ENCODE measurements at regions not wholly inside any gene's neighbourhood (a gene's known extent, or its start where the extent isn't known, plus 50 kb on each side); places are given as distances from the start of the nearest gene placed in this dataset.
"Not testable (repeated sequence)": the region's sequence is repeated elsewhere in the genome, so short reads cannot be mapped to it uniquely, and the experiment has no call there.

DNA sequence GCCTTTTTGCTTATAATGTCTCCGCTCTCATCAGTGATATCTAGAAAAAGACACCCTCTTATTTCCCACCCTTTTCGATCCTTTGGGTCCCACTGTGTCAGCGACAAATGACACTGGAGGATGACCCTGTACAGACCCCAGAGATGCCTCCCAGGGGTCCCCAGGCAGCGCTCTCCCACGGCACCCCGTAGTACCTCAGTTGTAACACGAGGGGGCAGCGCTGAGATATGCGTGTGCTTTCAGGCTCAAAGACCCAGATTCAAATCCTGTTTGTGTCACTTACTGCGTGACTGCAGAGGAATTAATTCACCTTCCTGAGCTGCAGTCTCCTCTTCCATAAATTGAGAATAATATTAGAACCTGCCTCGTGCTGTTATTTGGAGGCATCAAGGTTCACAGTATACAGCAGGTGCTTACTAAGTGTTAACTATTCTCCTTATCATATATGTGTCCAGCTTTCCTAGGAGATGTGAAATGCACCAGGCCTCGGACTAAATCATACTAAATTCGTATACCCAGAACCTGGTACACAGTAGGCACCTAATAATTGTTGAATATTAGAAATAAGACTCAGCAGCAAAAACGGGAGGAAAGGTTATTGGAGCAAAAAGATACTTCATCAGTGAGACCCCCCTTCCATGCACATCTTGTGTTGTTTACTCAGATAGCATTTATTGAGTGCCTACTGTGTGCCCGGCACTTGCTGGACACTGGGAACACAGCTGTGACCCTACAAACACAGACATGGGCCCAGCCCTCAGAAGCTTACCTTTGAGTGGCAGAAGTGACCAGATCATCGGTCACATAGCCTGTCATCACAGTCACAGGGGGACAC lies 99.9 kb downstream of the PHETA1 start:
- Histone ChIP-seq H3K9ac (ENCODE audit: low read length) (no peak overlapping the region), H3K4me3 (ENCODE audit: low read length) (no peak overlapping the region), H3K36me3 (ENCODE audit: control insufficient read depth, insufficient read depth, low read length) (no peaks in the 10 kb centered on the region), H3K27me3 (ENCODE audit: control insufficient read depth, insufficient read depth, low read length) (peaks cover 4% of the 10 kb centered on the region), H3K27ac (ENCODE audit: low read depth, low read length) (no peak overlapping the region), H3K4me1 (ENCODE audit: control insufficient read depth, insufficient read depth, low read length) (no peaks in the 10 kb centered on the region)

DNA sequence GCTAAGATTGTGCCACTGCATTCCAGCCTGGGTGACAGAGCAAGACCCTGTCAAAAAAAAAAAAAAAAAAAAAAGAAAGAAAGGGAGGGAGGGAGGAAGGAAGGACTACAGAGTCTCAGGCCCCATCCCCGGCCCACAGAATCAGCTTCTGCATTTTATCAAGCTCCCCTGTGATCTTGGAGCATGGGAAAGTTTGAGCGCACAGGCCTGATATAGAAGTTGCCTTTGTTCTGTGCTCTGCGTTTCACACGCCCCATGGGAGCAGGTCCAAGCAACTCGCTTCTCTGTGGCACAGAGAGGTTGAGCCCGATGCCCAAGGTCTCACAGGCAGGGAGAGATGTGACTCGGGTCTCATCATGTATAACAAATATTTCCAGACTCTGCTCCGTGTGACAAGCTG lies 101.8 kb downstream of the PHETA1 start:
- no peak overlapping the region for H3K9ac ChIP-seq (ENCODE audit: low read length)
- H3K4me1 ChIP-seq (ENCODE audit: control insufficient read depth, insufficient read depth, low read length), result no peaks in the 10 kb centered on the region
- H3K27ac ChIP-seq (ENCODE audit: low read depth, low read length), result no peak overlapping the region
- H3K27me3 ChIP-seq (ENCODE audit: control insufficient read depth, insufficient read depth, low read length), result no peaks in the 10 kb centered on the region
- H3K36me3 ChIP-seq (ENCODE audit: control insufficient read depth, insufficient read depth, low read length), result no peaks in the 10 kb centered on the region
- no peak overlapping the region for H3K4me3 ChIP-seq (ENCODE audit: low read length)

GRCh38 chr12:111261911-111262676 lies 106.8 kb downstream of the PHETA1 start:
- Histone ChIP-seq H3K4me1 (ENCODE audit: control insufficient read depth, insufficient read depth, low read length) (no peaks in the 10 kb centered on the region), H3K4me3 (ENCODE audit: low read length) (no peak overlapping the region), H3K27ac (ENCODE audit: low read depth, low read length) (no peak overlapping the region), H3K27me3 (ENCODE audit: control insufficient read depth, insufficient read depth, low read length) (no peaks in the 10 kb centered on the region), H3K36me3 (ENCODE audit: control insufficient read depth, insufficient read depth, low read length) (no peaks in the 10 kb centered on the region), H3K9ac (ENCODE audit: low read length) (no peak overlapping the region)

DNA sequence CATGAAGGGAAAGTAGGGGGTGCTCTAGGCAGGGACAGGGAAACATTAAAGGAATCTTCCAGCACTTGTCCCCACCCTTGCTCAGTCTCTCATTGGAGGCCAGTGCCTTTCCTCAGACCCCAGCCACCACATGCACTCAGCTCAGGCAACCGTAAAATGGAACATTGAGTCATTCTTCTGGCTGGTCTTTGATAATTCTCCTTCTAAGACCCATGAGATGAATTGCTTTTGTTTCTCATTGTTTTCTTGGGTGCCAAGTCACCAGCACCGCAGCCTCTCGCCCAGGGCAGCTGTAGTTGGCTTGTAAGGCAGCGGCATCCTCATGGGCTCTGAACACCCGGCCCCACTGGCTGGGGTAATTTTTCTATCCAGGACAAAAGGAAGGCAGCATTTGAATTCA lies 108.2 kb downstream of the PHETA1 start:
- Histone ChIP-seq H3K27ac (ENCODE audit: low read depth, low read length) (no peak overlapping the region), H3K4me1 (ENCODE audit: control insufficient read depth, insufficient read depth, low read length) (no peaks in the 10 kb centered on the region)

GRCh38 chr12:111259231-111259630 lies 109.7 kb downstream of the PHETA1 start:
- Histone ChIP-seq H3K9ac (ENCODE audit: low read length) (no peak overlapping the region), H3K27ac (ENCODE audit: low read depth, low read length) (no peak overlapping the region), H3K36me3 (ENCODE audit: control insufficient read depth, insufficient read depth, low read length) (no peaks in the 10 kb centered on the region), H3K27me3 (ENCODE audit: control insufficient read depth, insufficient read depth, low read length) (peaks cover 1% of the 10 kb centered on the region), H3K4me1 (ENCODE audit: control insufficient read depth, insufficient read depth, low read length) (no peaks in the 10 kb centered on the region), H3K4me3 (ENCODE audit: low read length) (no peak overlapping the region)

More for the DNA sequence above, 108.2 kb downstream of the PHETA1 start:
- Histone ChIP-seq H3K36me3 (ENCODE audit: control insufficient read depth, insufficient read depth, low read length) (no peaks in the 10 kb centered on the region), H3K4me3 (ENCODE audit: low read length) (no peak overlapping the region), H3K9ac (ENCODE audit: low read length) (no peak overlapping the region), H3K27me3 (ENCODE audit: control insufficient read depth, insufficient read depth, low read length) (no peaks in the 10 kb centered on the region)

DNA sequence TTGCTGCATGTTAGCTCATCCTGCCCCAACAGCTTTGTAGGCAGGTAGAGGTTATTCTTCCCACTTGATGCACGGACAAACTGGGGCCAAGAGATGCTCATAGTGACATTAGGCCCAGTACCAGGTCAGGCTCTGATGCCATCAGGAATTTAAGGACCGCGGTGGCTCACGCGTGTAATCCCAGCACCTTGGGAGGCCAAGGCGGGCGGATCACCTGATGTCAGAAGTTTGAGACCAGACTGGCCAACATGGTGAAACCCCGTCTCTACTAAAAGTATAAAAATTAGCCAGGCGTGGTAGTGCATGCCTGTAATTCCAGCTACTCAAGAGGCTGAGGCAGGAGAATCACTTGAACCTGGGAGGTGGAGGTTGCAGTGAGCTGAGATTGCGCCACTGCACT lies 110.8 kb downstream of the PHETA1 start:
- H3K4me3 ChIP-seq (ENCODE audit: low read length); H3K4me1 ChIP-seq (ENCODE audit: control insufficient read depth, insufficient read depth, low read length); H3K27me3 ChIP-seq (ENCODE audit: control insufficient read depth, insufficient read depth, low read length); H3K9ac ChIP-seq (ENCODE audit: low read length); H3K36me3 ChIP-seq (ENCODE audit: control insufficient read depth, insufficient read depth, low read length); H3K27ac ChIP-seq (ENCODE audit: low read depth, low read length): not testable (repeated sequence)

- no peaks in the 10 kb centered on the region for H3K4me1 ChIP-seq (ENCODE audit: control insufficient read depth, insufficient read depth, low read length)
- no peaks in the 10 kb centered on the region for H3K36me3 ChIP-seq (ENCODE audit: control insufficient read depth, insufficient read depth, low read length)
- H3K27me3 ChIP-seq (ENCODE audit: control insufficient read depth, insufficient read depth, low read length), result peaks cover 2% of the 10 kb centered on the region
- no peak overlapping the region for H3K27ac ChIP-seq (ENCODE audit: low read depth, low read length)
- no peak overlapping the region for H3K4me3 ChIP-seq (ENCODE audit: low read length)
- no peak overlapping the region for H3K9ac ChIP-seq (ENCODE audit: low read length)
Observed at GRCh38 chr12:111257435-111257902, 111.4 kb downstream of the PHETA1 start.

DNA sequence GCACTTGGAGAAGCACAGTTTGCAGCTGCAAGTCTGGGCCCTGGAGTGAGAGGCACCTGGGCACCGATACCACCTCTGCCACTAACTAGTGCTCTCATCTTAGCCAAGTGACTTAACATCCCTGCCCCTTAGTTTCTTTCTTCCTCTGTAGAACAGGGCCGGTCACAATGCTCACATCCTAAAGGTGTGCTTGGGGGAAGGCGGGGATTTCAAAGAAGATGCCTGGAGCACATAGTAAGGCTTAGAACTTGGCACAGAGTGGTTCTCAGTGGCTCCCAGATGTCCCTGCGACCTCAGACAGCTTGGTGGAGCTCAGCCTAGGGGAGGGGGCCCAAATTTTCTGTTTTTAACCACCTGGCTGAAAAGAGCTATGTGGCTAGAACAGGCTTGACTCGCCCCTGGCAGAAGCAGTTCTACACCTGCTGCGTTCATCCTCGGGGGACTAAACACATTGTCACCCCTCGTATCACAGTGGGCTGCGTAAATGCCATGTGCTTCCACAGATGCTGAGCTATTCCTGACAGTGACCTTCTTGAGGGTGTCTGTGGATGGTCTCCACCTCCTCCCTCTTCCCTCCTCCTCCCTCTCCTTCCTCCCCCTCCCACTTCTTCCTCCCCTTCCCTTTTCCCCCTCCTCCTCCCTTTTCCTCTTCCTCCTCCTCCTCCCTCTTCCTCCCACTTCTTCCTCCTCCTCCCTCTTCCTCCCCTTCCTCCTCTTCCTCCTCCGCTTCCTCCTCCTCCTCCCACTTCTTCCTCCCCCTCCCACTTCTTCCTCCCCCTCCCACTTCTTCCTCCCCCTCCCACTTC lies 112.1 kb downstream of the PHETA1 start:
- Histone ChIP-seq H3K27ac (ENCODE audit: low read depth, low read length) (no peak overlapping the region), H3K9ac (ENCODE audit: low read length) (no peak overlapping the region), H3K36me3 (ENCODE audit: control insufficient read depth, insufficient read depth, low read length) (no peaks in the 10 kb centered on the region), H3K4me3 (ENCODE audit: low read length) (no peak overlapping the region), H3K4me1 (ENCODE audit: control insufficient read depth, insufficient read depth, low read length) (no peaks in the 10 kb centered on the region), H3K27me3 (ENCODE audit: control insufficient read depth, insufficient read depth, low read length) (peaks cover 2% of the 10 kb centered on the region)

DNA sequence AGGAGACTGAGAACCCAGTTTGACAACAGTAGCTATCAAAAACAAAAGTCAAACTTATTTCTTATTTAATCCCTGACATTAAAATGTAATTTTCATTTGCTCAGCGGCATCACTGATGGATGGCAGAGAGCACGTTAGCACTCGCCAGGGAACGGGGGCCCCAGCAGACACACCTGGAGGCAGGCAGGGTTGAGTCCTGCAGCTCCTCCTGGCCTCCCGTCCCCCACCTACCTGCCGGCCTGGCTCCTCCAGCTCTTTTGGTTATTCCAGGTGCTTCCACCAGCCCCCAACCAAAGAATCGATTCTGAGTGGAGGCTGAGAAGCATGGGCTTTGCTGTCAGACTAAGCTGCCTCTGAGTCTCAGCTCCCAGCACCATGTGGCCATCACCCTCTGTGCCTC lies 113.6 kb downstream of the PHETA1 start:
- Histone ChIP-seq H3K9ac (ENCODE audit: low read length) (no peak overlapping the region), H3K27me3 (ENCODE audit: control insufficient read depth, insufficient read depth, low read length) (peaks cover 2% of the 10 kb centered on the region), H3K27ac (ENCODE audit: low read depth, low read length) (no peak overlapping the region), H3K4me3 (ENCODE audit: low read length) (no peak overlapping the region), H3K4me1 (ENCODE audit: control insufficient read depth, insufficient read depth, low read length) (no peaks in the 10 kb centered on the region), H3K36me3 (ENCODE audit: control insufficient read depth, insufficient read depth, low read length) (no peaks in the 10 kb centered on the region)

GRCh38 chr12:111254106-111254505 lies 114.8 kb downstream of the PHETA1 start:
- Histone ChIP-seq H3K4me1 (ENCODE audit: control insufficient read depth, insufficient read depth, low read length) (no peaks in the 10 kb centered on the region), H3K36me3 (ENCODE audit: control insufficient read depth, insufficient read depth, low read length) (no peaks in the 10 kb centered on the region), H3K27ac (ENCODE audit: low read depth, low read length) (no peak overlapping the region), H3K4me3 (ENCODE audit: low read length) (no peak overlapping the region), H3K27me3 (ENCODE audit: control insufficient read depth, insufficient read depth, low read length) (peaks cover 2% of the 10 kb centered on the region), H3K9ac (ENCODE audit: low read length) (no peak overlapping the region)

- H3K27me3 ChIP-seq (ENCODE audit: control insufficient read depth, insufficient read depth, low read length), result peaks cover 2% of the 10 kb centered on the region
- no peak overlapping the region for H3K4me3 ChIP-seq (ENCODE audit: low read length)
- no peak overlapping the region for H3K27ac ChIP-seq (ENCODE audit: low read depth, low read length)
- H3K9ac ChIP-seq (ENCODE audit: low read length), result no peak overlapping the region
- H3K4me1 ChIP-seq (ENCODE audit: control insufficient read depth, insufficient read depth, low read length), result no peaks in the 10 kb centered on the region
- H3K36me3 ChIP-seq (ENCODE audit: control insufficient read depth, insufficient read depth, low read length), result no peaks in the 10 kb centered on the region
Observed at GRCh38 chr12:111253213-111253612, 115.7 kb downstream of the PHETA1 start.

DNA sequence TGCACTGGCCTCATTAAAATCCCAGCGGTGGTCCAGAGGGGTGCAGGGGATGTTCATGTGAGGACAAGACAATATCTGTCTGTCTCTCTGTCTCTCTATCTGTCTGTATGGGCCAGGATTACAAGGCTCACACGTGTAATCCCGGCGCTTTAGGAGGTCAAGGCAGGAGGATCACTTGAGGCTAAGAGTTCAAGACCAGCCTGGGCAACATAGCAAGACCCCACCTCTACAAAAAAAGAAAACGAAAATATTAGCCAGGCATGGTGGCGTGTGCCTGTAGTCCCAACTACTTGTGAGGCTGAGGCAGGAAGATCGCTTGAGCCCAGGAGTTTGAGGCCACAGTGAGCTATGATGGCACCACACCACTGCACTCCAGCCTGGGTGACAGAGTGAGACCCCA lies 117.1 kb downstream of the PHETA1 start:
- H3K27ac ChIP-seq (ENCODE audit: low read depth, low read length), result no peak overlapping the region
- no peak overlapping the region for H3K4me3 ChIP-seq (ENCODE audit: low read length)
- H3K27me3 ChIP-seq (ENCODE audit: control insufficient read depth, insufficient read depth, low read length), result peaks cover 2% of the 10 kb centered on the region
- H3K36me3 ChIP-seq (ENCODE audit: control insufficient read depth, insufficient read depth, low read length), result no peaks in the 10 kb centered on the region
- no peaks in the 10 kb centered on the region for H3K4me1 ChIP-seq (ENCODE audit: control insufficient read depth, insufficient read depth, low read length)
- no peak overlapping the region for H3K9ac ChIP-seq (ENCODE audit: low read length)

All from rectal smooth muscle tissue (tissue), 1 donor.